ENCODE measurements at regions not wholly inside any gene's neighbourhood (a gene's known extent, or its start where the extent isn't known, plus 50 kb on each side); places are given as distances from the start of the nearest gene placed in this dataset.

DNA sequence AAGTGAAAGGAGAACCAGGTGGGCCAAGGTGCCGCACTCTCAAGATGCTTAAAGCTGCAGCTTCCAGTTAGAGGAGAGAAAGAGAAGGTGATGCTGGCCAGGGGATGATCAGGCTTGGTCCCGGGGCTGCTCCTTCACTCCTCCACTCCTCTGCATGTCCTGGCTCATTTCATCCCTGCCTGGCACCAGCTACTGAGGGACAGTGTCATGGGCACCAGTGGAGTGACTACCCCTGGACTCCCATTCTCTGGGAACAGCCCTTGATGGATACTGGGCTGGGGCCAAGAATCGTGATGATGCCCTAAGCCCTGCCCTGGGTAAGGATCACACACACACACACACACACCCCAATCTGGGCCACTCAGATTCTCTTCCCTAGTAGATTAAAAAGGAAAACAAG, 243.7 kb downstream of the UACA start:
- Histone ChIP-seq H3K27me3 (ENCODE audit: control insufficient read depth, insufficient read depth, low read length) (no peaks in the 10 kb centered on the region), H3K36me3 (ENCODE audit: control insufficient read depth, insufficient read depth, low read length) (no peaks in the 10 kb centered on the region), H3K4me3 (ENCODE audit: low read depth, low read length) (no peak overlapping the region)
- TF ChIP-seq, protein P1, sequence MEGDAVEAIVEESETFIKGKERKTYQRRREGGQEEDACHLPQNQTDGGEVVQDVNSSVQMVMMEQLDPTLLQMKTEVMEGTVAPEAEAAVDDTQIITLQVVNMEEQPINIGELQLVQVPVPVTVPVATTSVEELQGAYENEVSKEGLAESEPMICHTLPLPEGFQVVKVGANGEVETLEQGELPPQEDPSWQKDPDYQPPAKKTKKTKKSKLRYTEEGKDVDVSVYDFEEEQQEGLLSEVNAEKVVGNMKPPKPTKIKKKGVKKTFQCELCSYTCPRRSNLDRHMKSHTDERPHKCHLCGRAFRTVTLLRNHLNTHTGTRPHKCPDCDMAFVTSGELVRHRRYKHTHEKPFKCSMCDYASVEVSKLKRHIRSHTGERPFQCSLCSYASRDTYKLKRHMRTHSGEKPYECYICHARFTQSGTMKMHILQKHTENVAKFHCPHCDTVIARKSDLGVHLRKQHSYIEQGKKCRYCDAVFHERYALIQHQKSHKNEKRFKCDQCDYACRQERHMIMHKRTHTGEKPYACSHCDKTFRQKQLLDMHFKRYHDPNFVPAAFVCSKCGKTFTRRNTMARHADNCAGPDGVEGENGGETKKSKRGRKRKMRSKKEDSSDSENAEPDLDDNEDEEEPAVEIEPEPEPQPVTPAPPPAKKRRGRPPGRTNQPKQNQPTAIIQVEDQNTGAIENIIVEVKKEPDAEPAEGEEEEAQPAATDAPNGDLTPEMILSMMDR (IDR thresholded peaks at IDR 0.05; ENCODE audit: insufficient read depth, low read length, poor library complexity, severe bottlenecking): no peak
- DNase-seq (ENCODE audit: low read depth): no peak

DNA sequence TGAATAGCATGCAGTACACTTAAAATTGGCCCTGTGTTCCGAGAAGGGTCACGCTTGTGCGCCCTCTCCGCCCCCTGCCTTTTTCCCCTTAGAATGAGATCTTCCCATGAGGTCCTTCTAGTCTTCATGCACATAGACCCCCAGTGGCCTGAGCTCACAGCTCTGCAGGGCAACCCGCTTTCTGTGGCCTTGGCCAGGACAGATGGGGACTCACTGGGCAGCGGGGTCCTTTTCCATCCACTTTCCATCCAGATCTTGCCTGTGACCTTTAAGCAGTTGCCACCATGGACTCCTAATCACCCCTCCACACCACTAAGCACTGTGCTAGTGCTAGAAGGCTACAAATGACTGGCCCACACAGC, 244.4 kb downstream of the UACA start:
- Histone ChIP-seq H3K27me3 (ENCODE audit: control insufficient read depth, insufficient read depth, low read length) (no peaks in the 10 kb centered on the region), H3K36me3 (ENCODE audit: control insufficient read depth, insufficient read depth, low read length) (no peaks in the 10 kb centered on the region), H3K4me3 (ENCODE audit: low read depth, low read length) (no peak overlapping the region)
- no peak for DNase-seq (ENCODE audit: low read depth)
- TF ChIP-seq, protein P1 (IDR thresholded peaks at IDR 0.05; ENCODE audit: insufficient read depth, low read length, poor library complexity, severe bottlenecking): no peak

DNA sequence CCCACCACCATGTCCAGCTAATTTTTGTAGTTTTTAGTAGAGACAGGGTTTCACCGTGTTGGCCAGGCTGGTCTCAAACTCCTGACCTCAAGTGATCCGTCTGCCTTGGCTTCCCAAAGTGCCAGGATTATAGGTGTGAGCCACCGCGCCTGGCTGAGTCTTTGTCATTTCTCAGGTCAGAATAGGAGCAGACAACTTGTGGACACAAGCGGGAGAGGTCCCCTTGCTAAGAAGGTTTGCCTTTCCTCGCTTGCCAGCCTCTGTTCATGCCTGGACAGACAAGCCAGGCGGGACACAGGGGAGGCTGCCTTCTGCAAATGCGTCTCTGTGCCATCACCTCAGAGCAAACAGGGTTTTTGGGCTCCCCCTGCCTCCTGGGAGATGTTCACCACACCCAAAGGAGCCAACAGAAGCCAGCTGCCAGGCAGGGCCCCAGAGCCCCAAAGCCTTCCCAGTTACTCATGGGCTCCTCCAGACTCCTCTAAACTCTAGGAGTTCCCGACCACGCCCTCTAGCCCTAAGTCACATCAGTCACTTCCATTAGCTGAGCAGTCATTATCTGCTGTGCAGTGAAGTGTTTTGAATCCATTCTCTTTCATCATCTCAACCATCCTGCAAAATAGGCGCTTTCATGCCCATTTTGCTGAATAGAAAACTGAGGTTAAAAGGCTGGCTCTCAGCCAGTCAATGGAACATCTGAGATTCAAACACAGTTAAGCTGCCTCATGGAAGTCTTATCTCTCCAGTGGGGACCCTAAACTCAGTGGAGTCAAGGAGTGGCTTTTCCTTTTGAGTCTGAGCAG, 245.0 kb downstream of the UACA start:
- no peak for DNase-seq (ENCODE audit: low read depth)
- Histone ChIP-seq H3K27me3 (ENCODE audit: control insufficient read depth, insufficient read depth, low read length) (no peaks in the 10 kb centered on the region), H3K4me3 (ENCODE audit: low read depth, low read length) (no peak overlapping the region), H3K36me3 (ENCODE audit: control insufficient read depth, insufficient read depth, low read length) (no peaks in the 10 kb centered on the region)
- TF ChIP-seq, protein P1 (IDR thresholded peaks at IDR 0.05; ENCODE audit: insufficient read depth, low read length, poor library complexity, severe bottlenecking): no peak

DNA sequence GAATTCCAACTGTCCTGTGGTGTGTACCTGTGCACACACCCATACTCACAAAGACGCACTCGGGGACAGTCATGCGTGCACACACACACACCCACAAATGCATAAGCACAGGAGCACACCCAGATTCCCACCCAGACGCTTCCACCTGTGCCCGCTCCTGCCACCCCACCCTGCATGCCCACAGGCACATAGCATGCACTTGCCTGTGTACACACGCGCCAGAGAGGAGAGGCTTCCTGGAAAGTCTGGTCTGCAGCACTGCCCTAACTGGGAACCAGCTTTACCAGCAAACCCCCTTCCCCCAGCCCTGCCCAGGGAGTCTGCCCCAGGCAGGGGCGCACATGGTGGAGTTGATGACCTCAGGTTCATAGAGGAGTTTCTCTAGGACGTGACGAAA, 246.2 kb downstream of the UACA start:
- no peak for DNase-seq (ENCODE audit: low read depth)
- Histone ChIP-seq H3K36me3 (ENCODE audit: control insufficient read depth, insufficient read depth, low read length) (no peaks in the 10 kb centered on the region), H3K4me3 (ENCODE audit: low read depth, low read length) (no peak overlapping the region), H3K27me3 (ENCODE audit: control insufficient read depth, insufficient read depth, low read length) (no peaks in the 10 kb centered on the region)
- TF ChIP-seq, protein P1 (IDR thresholded peaks at IDR 0.05; ENCODE audit: insufficient read depth, low read length, poor library complexity, severe bottlenecking): no peak

DNA sequence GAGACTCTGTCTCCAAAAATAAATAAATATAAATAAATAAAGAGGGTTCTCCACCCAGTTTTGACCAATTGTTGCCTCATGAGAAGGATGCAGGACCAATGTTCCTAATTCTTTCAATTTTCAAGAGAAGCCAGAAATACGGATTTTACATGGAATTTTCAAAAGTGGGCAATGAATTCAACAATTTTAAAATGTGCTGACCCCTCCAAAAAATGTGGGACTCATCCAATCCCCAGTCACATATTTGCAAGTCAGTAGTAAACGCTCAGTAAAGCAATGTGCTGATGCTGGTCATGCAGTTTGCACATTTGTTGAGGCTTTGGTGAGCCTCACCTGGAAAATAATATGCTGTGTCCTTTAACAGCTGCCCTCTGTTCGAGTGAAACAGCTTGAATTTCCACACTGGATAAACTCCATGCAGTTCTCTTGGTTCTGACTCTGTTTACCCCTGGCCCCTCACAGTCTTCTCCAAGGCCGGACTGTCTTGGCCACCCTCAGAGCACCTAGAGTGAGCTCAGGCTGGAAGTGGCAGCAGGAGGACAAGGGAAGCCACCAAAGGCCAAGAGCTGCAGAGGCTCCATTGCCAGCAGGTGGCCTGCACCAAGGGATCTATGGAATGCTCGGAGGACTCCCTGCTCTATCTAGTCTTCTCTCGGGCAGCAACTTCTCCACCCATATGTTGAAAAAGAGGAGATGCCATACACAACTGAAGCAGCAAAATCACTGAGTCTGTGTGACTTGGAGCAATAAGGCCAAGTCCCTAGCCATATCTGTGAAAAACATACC, 246.8 kb downstream of the UACA start:
- no peak for DNase-seq (ENCODE audit: low read depth)
- TF ChIP-seq, protein P1 (IDR thresholded peaks at IDR 0.05; ENCODE audit: insufficient read depth, low read length, poor library complexity, severe bottlenecking): no peak
- Histone ChIP-seq H3K4me3 (ENCODE audit: low read depth, low read length) (no peak overlapping the region), H3K27me3 (ENCODE audit: control insufficient read depth, insufficient read depth, low read length) (no peaks in the 10 kb centered on the region), H3K36me3 (ENCODE audit: control insufficient read depth, insufficient read depth, low read length) (no peaks in the 10 kb centered on the region)
